RKO (cell line): ENCODE measurements at regions not wholly inside any gene's neighbourhood (a gene's known extent, or its start where the extent isn't known, plus 50 kb on each side); places are given as distances from the start of the nearest gene placed in this dataset.

Source experiments
- DNase-seq: peaks from one replicate; pipeline ENCODE4 v3.0.0-alpha.2; 2016; ENCODE audit warnings: low spot score

- DNase-seq: no peak
These were observed 177.2 kb downstream of the POU4F1 start for GRCh38 chr13:78426183-78426582.

- no peak for DNase-seq
These were observed 182.5 kb downstream of the POU4F1 start for GRCh38 chr13:78420814-78421213.

- no peak for DNase-seq
These were observed 189.3 kb downstream of the POU4F1 start for GRCh38 chr13:78413887-78414553.

GRCh38 chr13:78410847-78411246 is 192.5 kb downstream of the POU4F1 start:
- no peak for DNase-seq

GRCh38 chr13:78410164-78410563 is 193.2 kb downstream of the POU4F1 start:
- no peak for DNase-seq

GRCh38 chr13:78409172-78409571 is 194.2 kb downstream of the POU4F1 start:
- DNase-seq: no peak

- no peak for DNase-seq
These were observed 198.4 kb downstream of the POU4F1 start for GRCh38 chr13:78404846-78405360.

GRCh38 chr13:78402708-78403400 is 200.5 kb downstream of the POU4F1 start:
- DNase-seq: no peak

- no peak for DNase-seq
These were observed 201.3 kb downstream of the POU4F1 start for GRCh38 chr13:78401873-78402707.

GRCh38 chr13:78398743-78399410 is 204.5 kb downstream of the POU4F1 start:
- DNase-seq: no peak

- no peak for DNase-seq
These were observed 209.8 kb downstream of the POU4F1 start for GRCh38 chr13:78393286-78394142.

GRCh38 chr13:78383899-78384298 is 219.5 kb downstream of the POU4F1 start:
- DNase-seq: no peak

GRCh38 chr13:78383071-78383484 is 220.3 kb downstream of the POU4F1 start:
- no peak for DNase-seq

GRCh38 chr13:78382491-78382890 is 220.9 kb downstream of the POU4F1 start:
- DNase-seq: no peak

- no peak for DNase-seq
These were observed 226.5 kb downstream of the POU4F1 start for GRCh38 chr13:78376822-78377221.

- no peak for DNase-seq
These were observed 227.3 kb downstream of the POU4F1 start for GRCh38 chr13:78376033-78376432.

GRCh38 chr13:78372581-78372980 is 230.8 kb downstream of the POU4F1 start:
- no peak for DNase-seq

GRCh38 chr13:78370231-78370630 is 233.1 kb downstream of the POU4F1 start:
- DNase-seq: no peak

- DNase-seq: no peak
These were observed 238.6 kb downstream of the POU4F1 start for GRCh38 chr13:78364711-78365110.

GRCh38 chr13:78341032-78341431 is 262.3 kb downstream of the POU4F1 start:
- DNase-seq: no peak

- DNase-seq: no peak
These were observed 263.4 kb downstream of the POU4F1 start for GRCh38 chr13:78339927-78340326.
